Stomach (tissue), 4 donors: ENCODE measurements at regions not wholly inside any gene's neighbourhood (a gene's known extent, or its start where the extent isn't known, plus 50 kb on each side); places are given as distances from the start of the nearest gene placed in this dataset.

Source experiments
- EP300 ChIP-seq: sonication (generic); formaldehyde crosslinking; IDR thresholded peaks from one replicate; pipeline ENCODE4 v1.6.1; 2017; ENCODE audit warnings: antibody characterized with exemption
- POLR2A ChIP-seq, 4 donors: fragments of 450-650 bp; IDR thresholded peaks; one replicate each; pipeline ENCODE4 v1.6.1; 2016; ENCODE audit warnings: antibody characterized with exemption in 4 of 4, control low read depth in 2 of 4, mild to moderate bottlenecking in 1 of 4, moderate library complexity in 1 of 4
- TF ChIP-seq, protein P1 (sequence below), 7 experiments: fragments of 450-650 bp in 4 of 7; fragments of 200-600 bp in 3 of 7; sonication (generic) in 3 of 7; IDR thresholded peaks; one replicate each; pipeline ENCODE4 v1.5.1; 2016 to 2019; ENCODE audit warnings: antibody characterized with exemption in 7 of 7, control low read depth in 2 of 7, mild to moderate bottlenecking in 1 of 7

DNA sequence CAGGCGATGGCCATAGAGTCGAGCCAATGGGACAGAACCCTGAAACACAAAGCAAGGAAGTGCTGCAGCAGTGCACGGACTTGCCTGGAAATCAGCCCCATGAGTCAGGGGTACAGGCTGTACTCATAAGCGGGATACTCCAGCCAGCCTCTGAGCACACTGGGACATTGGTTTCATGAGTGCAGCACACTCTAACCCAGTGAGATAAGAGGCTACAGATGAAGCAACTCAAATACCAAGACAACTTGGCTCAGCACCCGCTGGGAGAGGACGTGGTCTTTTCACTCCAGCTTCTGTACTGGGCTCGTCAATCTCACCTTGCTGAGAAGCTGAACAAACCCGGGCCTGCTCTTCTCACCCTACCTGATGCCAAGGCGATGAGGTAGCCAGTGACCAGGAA, 98.2 kb downstream of the AXIN2 start:
- TF ChIP-seq POLR2A (IDR thresholded peaks at IDR 0.05) = no peak
- TF ChIP-seq, protein P1, sequence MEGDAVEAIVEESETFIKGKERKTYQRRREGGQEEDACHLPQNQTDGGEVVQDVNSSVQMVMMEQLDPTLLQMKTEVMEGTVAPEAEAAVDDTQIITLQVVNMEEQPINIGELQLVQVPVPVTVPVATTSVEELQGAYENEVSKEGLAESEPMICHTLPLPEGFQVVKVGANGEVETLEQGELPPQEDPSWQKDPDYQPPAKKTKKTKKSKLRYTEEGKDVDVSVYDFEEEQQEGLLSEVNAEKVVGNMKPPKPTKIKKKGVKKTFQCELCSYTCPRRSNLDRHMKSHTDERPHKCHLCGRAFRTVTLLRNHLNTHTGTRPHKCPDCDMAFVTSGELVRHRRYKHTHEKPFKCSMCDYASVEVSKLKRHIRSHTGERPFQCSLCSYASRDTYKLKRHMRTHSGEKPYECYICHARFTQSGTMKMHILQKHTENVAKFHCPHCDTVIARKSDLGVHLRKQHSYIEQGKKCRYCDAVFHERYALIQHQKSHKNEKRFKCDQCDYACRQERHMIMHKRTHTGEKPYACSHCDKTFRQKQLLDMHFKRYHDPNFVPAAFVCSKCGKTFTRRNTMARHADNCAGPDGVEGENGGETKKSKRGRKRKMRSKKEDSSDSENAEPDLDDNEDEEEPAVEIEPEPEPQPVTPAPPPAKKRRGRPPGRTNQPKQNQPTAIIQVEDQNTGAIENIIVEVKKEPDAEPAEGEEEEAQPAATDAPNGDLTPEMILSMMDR (IDR thresholded peaks at IDR 0.05) = no peak
- TF ChIP-seq EP300 = peak; percentile 69
